Erythroblast (primary cell): ENCODE measurements at regions not wholly inside any gene's neighbourhood (a gene's known extent, or its start where the extent isn't known, plus 50 kb on each side); places are given as distances from the start of the nearest gene placed in this dataset.

Experiments used
- GATA1 ChIP-seq: IDR thresholded peaks from 2 replicates; pipeline ENCODE4 v1.6.1; 2011; ENCODE audit warnings: low read depth, mild to moderate bottlenecking, control low read depth, low read length, moderate library complexity
- POLR2A ChIP-seq: IDR thresholded peaks from 2 replicates; pipeline ENCODE4 v1.6.1; 2011; ENCODE audit warnings: mild to moderate bottlenecking, low read length

GRCh38 chrX:45602151-45602550 lies 401.5 kb upstream of the DIPK2B start:
- no peak for TF ChIP-seq POLR2A
- TF ChIP-seq GATA1 = no peak
